ENCODE measurements at regions not wholly inside any gene's neighbourhood (a gene's known extent, or its start where the extent isn't known, plus 50 kb on each side); places are given as distances from the start of the nearest gene placed in this dataset.

DNA sequence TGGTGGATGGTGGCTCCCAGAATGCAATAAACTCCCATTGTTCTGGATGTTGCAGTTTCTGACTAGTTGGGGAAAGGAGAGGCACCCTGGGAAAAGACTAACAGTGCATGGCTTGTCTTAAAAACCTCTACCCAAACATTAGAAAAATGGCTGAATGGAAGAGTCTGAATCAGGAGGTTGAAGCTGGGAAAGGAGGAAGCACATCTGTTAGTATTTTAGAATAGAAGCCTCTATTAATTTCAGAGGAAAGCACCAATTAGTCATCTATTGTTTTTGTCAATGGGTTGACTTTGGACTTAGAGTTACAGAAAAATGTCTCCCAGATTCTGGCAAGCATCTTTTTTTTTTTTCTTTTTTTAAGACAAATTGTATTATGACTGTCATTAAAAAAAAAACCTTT is 56.1 kb upstream of the ELMO1 start:
- Histone ChIP-seq H3K4me3 (no peak overlapping the region), H3K27ac (no peak overlapping the region), H3K27me3 (no peaks in the 10 kb centered on the region), H3K9me3 (no peaks in the 10 kb centered on the region), H3K4me1 (no peaks in the 10 kb centered on the region), H3K36me3 (no peaks in the 10 kb centered on the region)
- no peak for DNase-seq (ENCODE audit: low spot score in 2 of 2)
- TF ChIP-seq, protein P1, sequence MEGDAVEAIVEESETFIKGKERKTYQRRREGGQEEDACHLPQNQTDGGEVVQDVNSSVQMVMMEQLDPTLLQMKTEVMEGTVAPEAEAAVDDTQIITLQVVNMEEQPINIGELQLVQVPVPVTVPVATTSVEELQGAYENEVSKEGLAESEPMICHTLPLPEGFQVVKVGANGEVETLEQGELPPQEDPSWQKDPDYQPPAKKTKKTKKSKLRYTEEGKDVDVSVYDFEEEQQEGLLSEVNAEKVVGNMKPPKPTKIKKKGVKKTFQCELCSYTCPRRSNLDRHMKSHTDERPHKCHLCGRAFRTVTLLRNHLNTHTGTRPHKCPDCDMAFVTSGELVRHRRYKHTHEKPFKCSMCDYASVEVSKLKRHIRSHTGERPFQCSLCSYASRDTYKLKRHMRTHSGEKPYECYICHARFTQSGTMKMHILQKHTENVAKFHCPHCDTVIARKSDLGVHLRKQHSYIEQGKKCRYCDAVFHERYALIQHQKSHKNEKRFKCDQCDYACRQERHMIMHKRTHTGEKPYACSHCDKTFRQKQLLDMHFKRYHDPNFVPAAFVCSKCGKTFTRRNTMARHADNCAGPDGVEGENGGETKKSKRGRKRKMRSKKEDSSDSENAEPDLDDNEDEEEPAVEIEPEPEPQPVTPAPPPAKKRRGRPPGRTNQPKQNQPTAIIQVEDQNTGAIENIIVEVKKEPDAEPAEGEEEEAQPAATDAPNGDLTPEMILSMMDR (IDR thresholded peaks at IDR 0.05) = no peak
- intact Hi-C loops (cut with DNase I) = loop anchor here (5.0 kb wide), 1 partner anchor 272 kb away; no protein-coding TSS in a partner anchor

DNA sequence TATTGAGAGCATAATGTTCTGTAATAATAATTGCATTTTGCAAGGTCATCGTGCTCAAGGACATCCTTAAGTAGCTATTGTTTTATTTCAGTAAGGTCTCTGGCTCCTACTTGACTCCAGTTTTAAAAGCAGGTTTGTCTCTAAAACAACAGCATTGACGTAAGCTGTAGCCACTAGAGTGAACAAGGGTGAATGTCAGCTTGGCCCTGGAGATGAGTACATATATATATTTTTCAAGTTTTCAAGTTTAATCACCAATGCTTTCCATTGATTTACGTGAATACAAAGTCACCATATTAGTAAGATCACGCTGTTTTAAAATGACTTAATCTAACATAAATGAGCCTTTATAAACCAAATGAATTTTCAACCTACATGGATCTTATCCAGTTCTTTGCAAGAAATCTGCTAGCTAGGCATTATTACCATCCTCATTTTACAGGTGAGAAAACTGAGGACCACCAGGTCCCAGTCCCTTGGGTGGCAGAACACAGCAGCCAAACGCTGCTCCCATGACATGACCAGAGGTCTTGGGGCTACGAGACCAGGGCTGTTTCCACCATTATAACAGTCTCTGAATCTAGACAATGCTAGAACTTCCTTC is 57.2 kb upstream of the ELMO1 start:
- Histone ChIP-seq H3K36me3 (no peaks in the 10 kb centered on the region), H3K4me1 (no peaks in the 10 kb centered on the region), H3K9me3 (no peaks in the 10 kb centered on the region), H3K27ac (no peak overlapping the region), H3K4me3 (no peak overlapping the region), H3K27me3 (no peaks in the 10 kb centered on the region)
- no peak for DNase-seq (ENCODE audit: low spot score in 2 of 2)
- intact Hi-C loops (cut with DNase I) = loop anchor here (5.0 kb wide), 1 partner anchor 274 kb away; no protein-coding TSS in a partner anchor
- TF ChIP-seq, protein P1 (IDR thresholded peaks at IDR 0.05) = no peak

DNA sequence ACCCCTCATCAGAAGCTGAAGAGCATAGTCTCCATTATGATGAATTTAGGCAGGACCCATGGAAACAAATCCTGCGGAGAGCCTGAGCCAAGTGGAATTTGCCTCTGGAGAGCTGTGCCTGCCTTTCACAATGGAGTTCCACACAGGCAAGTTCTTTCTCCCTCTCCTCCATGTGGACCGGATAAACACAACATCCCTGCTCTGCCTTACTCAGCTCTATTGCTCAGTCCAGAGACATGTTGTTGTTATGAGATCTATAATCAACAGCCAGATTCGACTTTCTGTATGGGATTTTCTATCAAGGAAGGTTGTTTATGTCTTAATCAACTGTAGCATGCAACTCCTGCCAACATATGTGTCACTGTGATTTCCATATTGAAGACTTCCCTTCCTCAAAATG is 59.5 kb upstream of the ELMO1 start:
- TF ChIP-seq, protein P1 (IDR thresholded peaks at IDR 0.05) = no peak
- intact Hi-C loops (cut with DNase I) = loop anchor here (5.0 kb wide), 1 partner anchor 276 kb away; no protein-coding TSS in a partner anchor

DNA sequence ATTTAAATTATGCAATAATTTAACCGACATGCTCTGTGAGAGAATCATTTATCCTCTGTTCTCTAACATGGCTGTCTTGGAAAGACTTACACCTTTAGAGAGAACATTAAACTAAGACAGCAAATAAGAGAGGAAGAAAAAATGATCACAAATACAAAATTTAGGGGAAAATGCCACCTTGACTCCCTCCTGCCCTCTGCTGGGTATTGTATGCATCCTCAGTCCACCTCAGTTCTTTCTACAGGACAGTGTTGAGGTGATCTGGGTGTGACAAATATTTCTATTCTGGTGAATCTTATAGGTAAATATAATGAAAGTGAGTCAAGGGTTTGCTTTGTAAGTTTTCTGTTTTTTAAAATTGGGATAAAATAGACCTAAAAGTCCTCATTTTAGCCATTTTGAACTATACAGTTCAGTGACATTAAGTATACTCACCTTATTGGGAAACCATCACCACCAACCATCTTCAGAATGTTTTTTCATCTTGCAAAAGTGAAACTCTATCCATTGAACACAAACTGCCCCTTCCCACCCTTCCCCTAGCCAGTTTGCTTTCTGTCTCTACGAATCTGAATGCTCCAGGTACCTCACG is 61.5 kb upstream of the ELMO1 start:
- intact Hi-C loops (cut with DNase I) = no loop called here
- no peak for DNase-seq (ENCODE audit: low spot score in 2 of 2)

More for the DNA sequence above, 59.5 kb upstream of the ELMO1 start:
- no peak overlapping the region for H3K4me3 ChIP-seq
- no peaks in the 10 kb centered on the region for H3K36me3 ChIP-seq
- H3K9me3 ChIP-seq = no peaks in the 10 kb centered on the region
- DNase-seq (ENCODE audit: low spot score in 2 of 2) = no peak
- no peaks in the 10 kb centered on the region for H3K4me1 ChIP-seq
- H3K27ac ChIP-seq = no peak overlapping the region
- H3K27me3 ChIP-seq = no peaks in the 10 kb centered on the region

DNA sequence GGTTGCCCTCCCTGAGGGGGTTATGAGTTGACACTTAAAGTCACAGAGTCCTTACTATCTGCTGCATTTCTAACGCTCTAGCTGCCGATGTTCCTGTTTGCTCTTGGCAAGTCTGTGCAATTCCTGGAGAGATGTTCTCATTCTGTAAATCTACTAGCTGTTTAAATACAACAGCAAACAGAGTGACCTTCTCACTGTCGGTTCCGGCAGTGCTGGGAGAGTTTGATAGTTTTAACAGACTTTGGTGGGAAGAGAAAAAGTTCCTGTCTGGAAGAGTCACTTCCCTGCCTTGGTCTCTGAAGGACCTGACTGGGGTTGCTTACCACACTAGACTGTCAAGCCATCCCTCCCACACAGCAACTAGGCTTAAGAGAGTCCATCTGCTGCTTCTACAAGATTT is 63.3 kb upstream of the ELMO1 start:
- Histone ChIP-seq H3K4me3 (no peak overlapping the region), H3K27ac (no peak overlapping the region), H3K36me3 (no peaks in the 10 kb centered on the region), H3K27me3 (no peaks in the 10 kb centered on the region), H3K9me3 (no peaks in the 10 kb centered on the region), H3K4me1 (no peaks in the 10 kb centered on the region)
- TF ChIP-seq, protein P1 (IDR thresholded peaks at IDR 0.05) = no peak
- DNase-seq (ENCODE audit: low spot score in 2 of 2) = no peak
- intact Hi-C loops (cut with DNase I) = no loop called here

More for the DNA sequence above, 61.5 kb upstream of the ELMO1 start:
- H3K27me3 ChIP-seq = no peaks in the 10 kb centered on the region
- no peak overlapping the region for H3K27ac ChIP-seq
- H3K4me1 ChIP-seq = no peaks in the 10 kb centered on the region
- TF ChIP-seq, protein P1 (IDR thresholded peaks at IDR 0.05) = peak; percentile 33 to 60 (median 36)
- H3K4me3 ChIP-seq = no peak overlapping the region
- H3K9me3 ChIP-seq = no peaks in the 10 kb centered on the region
- H3K36me3 ChIP-seq = no peaks in the 10 kb centered on the region

Data from ascending aorta (tissue), 2 donors.